GM21619 (cell line): ENCODE measurements at regions not wholly inside any gene's neighbourhood (a gene's known extent, or its start where the extent isn't known, plus 50 kb on each side); places are given as distances from the start of the nearest gene placed in this dataset.

ENCODE experiments used
- ATAC-seq: cut with Tn5 transposase; IDR thresholded peaks from one replicate; pipeline ENCODE4 v1.9.1; 2021; ENCODE audit not compliant: unreplicated experiment

- ATAC-seq: no peak
Measured at GRCh38 chr5:106732624-106733023, 938.1 kb downstream of the EFNA5 start.

DNA sequence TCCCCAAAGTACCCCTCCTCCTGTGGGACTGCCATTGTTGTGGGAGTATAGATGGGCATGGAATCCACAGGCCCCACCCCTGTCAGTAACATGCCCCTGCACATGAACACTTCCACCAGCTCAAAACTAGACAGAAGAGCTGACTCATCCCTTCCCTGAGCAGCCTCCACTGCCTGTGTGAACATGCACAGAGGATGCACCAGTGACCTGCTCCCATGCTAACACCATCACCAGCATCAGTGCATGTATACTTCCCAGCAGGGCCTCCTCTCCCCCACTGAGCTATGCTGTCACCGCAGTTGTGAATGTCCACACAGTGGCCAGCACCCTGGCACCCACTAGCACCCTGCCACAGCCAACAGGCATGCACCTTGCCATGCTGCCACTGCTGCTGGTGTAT, 939.8 kb downstream of the EFNA5 start:
- ATAC-seq: no peak

GRCh38 chr5:106730506-106730905, 940.2 kb downstream of the EFNA5 start:
- no peak for ATAC-seq

- ATAC-seq: no peak
Measured at GRCh38 chr5:106728208-106728607, 942.5 kb downstream of the EFNA5 start.

- no peak for ATAC-seq
Measured at GRCh38 chr5:106727071-106727470, 943.7 kb downstream of the EFNA5 start.

DNA sequence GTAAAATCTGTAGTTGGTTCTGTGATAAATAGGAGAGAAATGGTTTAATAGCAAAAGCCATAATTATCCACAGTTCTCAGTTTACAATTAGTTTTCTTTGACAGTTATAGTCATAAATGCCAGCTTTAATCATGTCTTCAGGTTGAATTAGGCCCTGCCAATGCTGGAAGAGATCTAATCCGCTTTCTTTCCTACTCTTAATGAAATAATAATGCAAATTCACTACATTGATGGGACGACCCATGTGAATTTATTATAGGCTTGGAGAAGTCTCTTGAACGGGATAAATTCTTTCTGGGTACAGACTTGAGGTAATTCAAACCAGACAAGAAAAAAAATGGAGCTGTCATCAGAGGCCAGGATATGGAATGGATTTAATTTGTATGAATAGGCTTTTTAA, 950.4 kb downstream of the EFNA5 start:
- ATAC-seq: no peak

DNA sequence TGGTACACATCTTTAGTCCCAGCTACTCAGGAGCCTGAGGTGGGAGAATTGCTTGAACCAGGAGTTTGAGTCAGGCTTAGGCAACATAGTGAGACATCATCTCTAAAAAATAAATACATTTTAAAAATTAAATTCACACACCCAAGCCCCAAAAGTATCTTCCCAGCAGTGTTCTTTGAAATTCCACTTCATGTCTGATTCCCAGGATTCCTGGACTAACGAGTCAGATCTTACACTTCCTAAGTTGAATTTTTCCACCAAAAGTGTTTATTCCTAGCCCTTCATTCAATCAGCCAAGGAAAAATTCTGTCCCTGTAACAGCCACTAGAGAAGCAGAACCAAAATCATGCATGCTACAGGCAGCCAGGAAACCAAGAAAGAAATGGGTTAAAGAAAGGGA, 970.9 kb downstream of the EFNA5 start:
- no peak for ATAC-seq

DNA sequence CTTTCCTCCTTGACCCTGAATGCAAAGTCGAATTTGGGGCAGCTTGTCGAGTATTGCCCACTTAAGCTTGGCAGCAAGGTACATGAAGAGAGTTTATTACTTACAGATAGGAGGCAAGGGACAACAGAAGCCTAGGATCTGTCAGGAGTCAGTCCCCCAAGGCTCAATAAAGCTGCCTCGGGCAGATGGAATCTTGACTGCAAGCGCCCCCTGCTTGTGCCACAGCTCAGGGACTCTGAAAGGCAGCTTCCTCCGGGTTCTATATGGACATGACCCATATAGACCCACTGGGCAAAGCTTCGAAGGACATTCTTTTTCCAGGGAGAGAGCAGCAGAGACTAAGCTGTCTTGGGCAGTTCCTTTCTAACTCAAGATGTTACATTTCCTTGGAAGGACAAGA, 971.5 kb downstream of the EFNA5 start:
- no peak for ATAC-seq

- ATAC-seq: no peak
Measured at GRCh38 chr5:106698169-106698568, 972.6 kb downstream of the EFNA5 start.

DNA sequence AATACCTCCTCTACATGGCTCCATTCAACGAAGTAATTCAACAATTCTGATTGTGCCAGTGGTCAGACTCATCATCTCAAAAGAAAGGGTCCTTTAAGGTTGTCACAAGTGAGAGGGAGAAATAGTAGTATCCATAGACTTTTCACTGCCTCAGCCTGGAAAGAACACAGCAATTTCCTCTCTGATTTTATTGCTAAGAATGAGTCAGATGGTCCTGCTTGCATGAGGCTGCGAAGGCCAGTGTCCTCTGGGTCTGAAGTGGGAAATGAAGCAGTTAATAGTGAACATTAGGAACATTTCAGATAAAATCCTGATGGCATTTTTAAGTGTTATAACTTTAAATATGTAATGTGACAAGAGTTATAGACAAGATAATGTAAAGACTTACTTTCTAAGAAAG, 979.0 kb downstream of the EFNA5 start:
- ATAC-seq: no peak

DNA sequence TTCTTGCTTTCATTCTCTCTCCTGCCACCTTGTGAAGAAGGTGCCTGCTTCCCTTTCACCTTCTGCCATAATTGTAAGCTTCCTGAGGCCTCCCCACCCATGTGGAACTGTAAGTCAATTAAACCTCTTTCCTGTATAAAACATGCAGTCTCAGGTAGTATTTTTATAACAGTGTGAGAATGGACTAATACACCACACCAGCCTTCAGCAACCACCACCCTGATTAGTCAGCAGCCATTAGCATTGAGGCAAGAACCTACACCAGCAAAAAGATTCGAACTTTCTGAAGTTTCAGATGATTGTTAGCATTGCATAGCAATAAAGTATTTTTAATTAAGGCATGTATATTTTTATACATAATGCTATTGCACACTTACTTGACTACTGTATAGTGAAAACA, 980.2 kb downstream of the EFNA5 start:
- no peak for ATAC-seq

DNA sequence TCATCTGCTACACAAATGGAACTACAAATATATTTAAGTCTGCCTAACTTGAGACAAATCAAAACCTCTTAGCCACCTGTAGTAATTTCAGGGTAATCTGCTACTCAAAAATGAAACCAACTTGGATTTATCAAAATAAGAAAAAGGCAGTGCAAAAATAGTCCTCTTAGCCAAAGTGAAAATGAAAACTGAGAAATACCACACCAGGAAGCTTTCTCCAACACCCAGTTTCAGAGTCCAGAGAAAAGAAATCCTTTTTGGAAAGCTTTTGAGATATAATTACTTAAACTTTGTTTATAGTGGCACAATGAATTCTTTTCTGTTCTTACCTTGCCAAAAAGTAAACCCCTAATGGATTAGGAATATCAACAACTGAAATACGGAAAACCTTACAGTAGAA, 990.4 kb downstream of the EFNA5 start:
- no peak for ATAC-seq

DNA sequence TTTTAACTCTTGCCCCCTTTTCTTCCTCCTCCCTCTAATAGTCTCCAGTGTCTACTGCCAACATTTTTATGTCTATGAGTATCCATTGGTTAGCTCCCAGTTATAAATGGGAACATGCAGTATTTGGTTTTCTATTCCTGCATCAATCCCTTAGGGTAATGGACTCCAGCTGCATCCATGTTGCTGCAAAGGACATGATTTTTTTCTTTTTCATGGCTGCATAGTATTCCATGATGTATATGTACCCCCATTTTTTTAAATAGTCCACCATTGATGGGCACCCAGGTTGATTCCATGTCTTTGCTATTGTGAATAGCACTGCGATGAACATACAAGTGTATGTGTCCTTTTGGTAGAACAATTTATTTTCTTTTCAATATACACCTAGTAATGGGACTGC, 993.7 kb downstream of the EFNA5 start:
- no peak for ATAC-seq

GRCh38 chr5:106675687-106676086, 995.0 kb downstream of the EFNA5 start:
- no peak for ATAC-seq

DNA sequence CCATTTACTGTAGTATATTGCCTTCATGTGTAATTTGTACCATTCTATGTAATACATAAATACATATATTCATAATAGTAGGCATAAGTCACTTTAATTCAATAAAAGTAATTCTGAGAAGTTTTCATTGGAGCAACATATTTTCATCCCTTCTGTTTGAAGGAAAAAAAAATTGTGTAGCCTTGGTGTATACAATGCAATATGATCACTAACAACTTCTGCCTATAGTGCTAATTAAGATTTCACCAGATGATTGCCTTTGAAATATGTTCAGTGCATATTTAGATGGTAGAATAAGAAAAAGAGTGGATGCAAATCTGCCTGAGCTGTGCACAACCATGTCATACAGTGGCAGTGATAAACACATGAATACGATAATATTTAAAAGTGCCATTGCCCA, 996.8 kb downstream of the EFNA5 start:
- no peak for ATAC-seq

DNA sequence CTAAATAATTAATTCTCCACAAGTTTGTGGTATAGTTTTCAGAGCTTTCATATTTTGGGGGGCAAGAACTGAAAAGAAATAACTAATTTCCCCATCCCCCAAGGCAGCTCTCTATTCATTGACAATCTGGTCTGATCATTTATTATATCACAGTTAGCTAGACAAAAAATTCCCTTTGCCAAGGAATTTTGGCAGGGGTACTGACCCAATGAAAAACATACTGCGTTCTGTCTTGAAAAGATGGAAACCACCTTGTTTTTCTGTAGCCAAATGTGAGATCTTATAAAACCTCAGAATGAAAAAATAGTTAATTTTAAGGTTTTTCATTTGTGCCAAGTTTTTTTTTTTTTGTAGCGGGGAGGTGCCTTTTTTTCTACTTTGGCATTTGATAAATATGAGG, 1008.9 kb downstream of the EFNA5 start:
- ATAC-seq: no peak

GRCh38 chr5:106660681-106661080, 1010.1 kb downstream of the EFNA5 start:
- no peak for ATAC-seq

DNA sequence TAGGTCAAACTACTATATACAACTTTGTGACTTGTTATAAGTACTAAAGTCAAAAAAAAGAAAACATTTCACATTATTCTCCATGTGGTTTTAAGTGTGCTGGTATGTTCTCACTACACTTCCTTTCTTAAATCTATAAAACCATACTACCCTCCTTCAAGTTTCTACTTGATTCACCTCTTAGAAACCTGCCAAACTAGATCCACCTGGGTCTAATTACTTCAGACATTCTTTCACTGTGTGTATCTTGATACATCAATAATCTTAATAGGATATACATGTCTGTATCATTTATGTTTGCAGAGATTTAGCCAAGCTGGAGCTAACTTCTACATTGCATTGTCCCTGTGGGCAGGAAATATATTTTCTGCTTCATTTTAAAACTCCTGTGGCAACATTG, 1012.6 kb downstream of the EFNA5 start:
- ATAC-seq: no peak

DNA sequence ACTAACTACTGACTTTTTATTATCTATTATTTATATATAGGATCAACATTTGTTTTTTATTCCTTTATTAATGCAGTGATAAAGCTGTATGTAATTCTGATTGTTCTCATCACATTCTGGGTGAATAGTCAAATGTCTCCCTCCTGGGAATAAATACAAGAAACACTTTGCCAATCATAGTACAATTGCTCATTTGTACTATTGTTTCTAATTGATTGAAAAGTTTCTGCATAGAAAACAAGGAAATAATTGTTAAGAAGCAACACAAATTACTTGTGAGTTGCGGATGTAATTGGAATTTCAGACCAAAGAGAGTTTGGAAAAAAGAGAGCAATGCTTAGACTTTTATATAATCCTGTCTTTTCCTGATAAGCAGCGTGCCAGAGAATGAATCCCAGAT, 1013.9 kb downstream of the EFNA5 start:
- ATAC-seq: no peak

GRCh38 chr5:106649031-106649430, 1021.7 kb downstream of the EFNA5 start:
- no peak for ATAC-seq

GRCh38 chr5:106648401-106648800, 1022.3 kb downstream of the EFNA5 start:
- no peak for ATAC-seq

DNA sequence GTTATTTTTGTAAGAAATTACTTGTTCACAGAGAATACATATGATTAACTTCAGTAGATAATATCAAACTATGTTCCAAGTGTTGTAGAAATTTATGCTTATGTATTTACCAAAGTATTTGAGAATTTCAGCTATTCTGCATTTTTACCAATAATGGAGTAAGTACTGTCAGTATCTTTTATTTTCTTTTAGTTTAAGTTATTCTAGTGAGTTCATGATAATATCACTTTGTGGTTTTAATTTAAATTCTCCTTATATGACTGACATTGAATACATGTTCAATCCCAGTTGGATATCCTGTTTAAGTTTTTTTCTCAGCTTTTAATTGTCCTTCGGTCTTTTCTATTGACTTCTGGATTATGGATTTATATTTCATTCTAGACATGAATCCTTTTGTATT, 1024.6 kb downstream of the EFNA5 start:
- no peak for ATAC-seq

DNA sequence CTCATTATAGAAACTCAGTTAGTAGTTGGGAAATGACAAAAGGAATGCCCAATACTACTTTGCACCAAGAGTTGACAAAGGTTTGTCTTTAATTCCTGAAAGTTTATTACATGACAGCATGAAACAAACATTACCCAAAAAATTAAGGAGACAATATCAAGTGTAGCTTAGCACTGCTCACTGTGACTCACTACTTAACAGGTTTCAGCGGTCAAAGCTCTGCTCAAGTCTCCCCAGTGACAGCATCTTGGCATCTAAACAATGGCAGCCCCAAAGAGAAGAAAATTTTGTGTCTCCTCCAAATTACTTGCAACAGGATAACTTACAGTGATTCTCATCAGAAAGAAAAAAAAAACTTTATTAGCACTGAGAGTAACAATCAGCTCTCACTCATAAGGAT, 1030.2 kb downstream of the EFNA5 start:
- ATAC-seq: no peak

DNA sequence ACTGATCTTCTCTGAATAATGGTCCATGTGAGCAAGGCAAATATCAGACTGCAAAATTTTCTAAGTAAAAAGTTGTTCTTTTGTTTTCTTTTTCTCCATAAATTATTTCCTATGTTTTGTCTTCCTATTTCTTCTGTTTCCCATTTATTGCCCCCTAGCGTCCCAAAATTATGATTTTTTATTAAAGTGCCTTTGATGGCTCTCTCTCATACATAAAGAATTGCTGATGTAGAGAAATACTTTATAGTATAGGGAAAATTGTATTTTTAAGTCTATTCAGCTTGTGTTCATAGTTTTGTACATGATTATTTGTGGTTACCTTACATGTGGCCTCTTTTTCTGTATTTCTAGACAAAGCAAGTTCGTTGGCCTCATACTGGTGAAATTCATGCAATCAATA, 1031.2 kb downstream of the EFNA5 start:
- no peak for ATAC-seq
